ENCODE measurements at regions not wholly inside any gene's neighbourhood (a gene's known extent, or its start where the extent isn't known, plus 50 kb on each side); places are given as distances from the start of the nearest gene placed in this dataset.

- no peak overlapping the region for H3K27ac Mint-ChIP-seq
- no CpG with 5 or more reads among the region's 7 CpGs for WGBS (ENCODE audit: extremely low coverage, insufficient read length, low lambda C conversion rate)
- H3K56ac ChIP-seq (ENCODE audit: insufficient read length, low read depth, low read length): no peak overlapping the region
These were observed 117.1 kb upstream of the USP9X start for GRCh38 chrX:40968180-40968579.

More at GRCh38 chrX:40968180-40968579, 117.1 kb upstream of the USP9X start:
- H2AK5ac ChIP-seq (ENCODE audit: insufficient read length, low read length): no peak overlapping the region
- no peak overlapping the region for H3K4me2 ChIP-seq (ENCODE audit: insufficient read depth, insufficient read length, low read length)
- no peak for DNase-seq
- Mint-ChIP-seq H3K4me3 (no peak overlapping the region), H3K36me3 (ENCODE audit: insufficient read depth in 1 of 3, low read depth in 3 of 3) (peaks cover 5 to 31% (median 27%) of the 10 kb centered on the region in 3 experiments), H3K9me3 (peaks cover 72 to 75% of the 10 kb centered on the region in 2 experiments), H3K27me3 (ENCODE audit: low read depth) (peaks cover 2% of the 10 kb centered on the region; the same call in 1 of the 2 replicates), H3K4me1 (peaks cover 2 to 8% of the 10 kb centered on the region in 2 experiments)
- no peaks in the 10 kb centered on the region for H3K79me2 ChIP-seq (ENCODE audit: insufficient read depth, low read length)
- H3T11ph ChIP-seq (ENCODE audit: low read length): no peak overlapping the region
- H2BK12ac ChIP-seq (ENCODE audit: insufficient read length, low read depth, low read length): no peak overlapping the region
- no peaks in the 10 kb centered on the region for H3K27me3 ChIP-seq (ENCODE audit: insufficient read depth, low read length)
- H3K4ac ChIP-seq (ENCODE audit: low read depth, low read length): no peak overlapping the region
- no peaks in the 10 kb centered on the region for H4K20me1 ChIP-seq (ENCODE audit: control insufficient read depth, insufficient read depth, insufficient read length)
- H3K14ac ChIP-seq (ENCODE audit: insufficient read depth, low read length): no peak overlapping the region
- H2BK5ac ChIP-seq (ENCODE audit: insufficient read length, low read length): no peak overlapping the region
- no peak overlapping the region for H2BK20ac ChIP-seq (ENCODE audit: low read depth, low read length, poor library complexity, severe bottlenecking)
- no peaks in the 10 kb centered on the region for H3K79me1 ChIP-seq (ENCODE audit: insufficient read depth, low read depth, low read length, poor library complexity, severe bottlenecking)
- H3K27ac ChIP-seq (ENCODE audit: insufficient read length, low read depth, low read length): no peak overlapping the region
- H3K23ac ChIP-seq (ENCODE audit: insufficient read length, low read depth, low read length): no peak overlapping the region
- H2AFZ ChIP-seq (ENCODE audit: low read length): no peak overlapping the region
- H3K4me1 ChIP-seq (ENCODE audit: insufficient read depth, low read length): no peaks in the 10 kb centered on the region; the same call in 1 of the 2 replicates
- H3K9ac ChIP-seq (ENCODE audit: extremely low read depth, insufficient read length, low read length): no peak overlapping the region
- H4K91ac ChIP-seq (ENCODE audit: insufficient read length, low read depth, low read length): no peak overlapping the region
- no peak for TF ChIP-seq CTCF (conservative IDR thresholded peaks at IDR 0.05)
- H3K18ac ChIP-seq (ENCODE audit: insufficient read length, low read depth, low read length): no peak overlapping the region
- no peak overlapping the region for H4K8ac ChIP-seq (replicated peaks; ENCODE audit: insufficient read length, low read depth, low read length)
- no peak overlapping the region for H2BK120ac ChIP-seq (ENCODE audit: low read depth, low read length, poor library complexity, severe bottlenecking)
- no peak overlapping the region for H4K5ac ChIP-seq (ENCODE audit: insufficient read length, low read depth, low read length)
- no peaks in the 10 kb centered on the region for H3K23me2 ChIP-seq (ENCODE audit: insufficient read length, low read depth, low read length, poor library complexity, severe bottlenecking)
- H3K9me3 ChIP-seq (ENCODE audit: control insufficient read depth, low read depth, low read length): no peaks in the 10 kb centered on the region
- no peak overlapping the region for H2BK15ac ChIP-seq (ENCODE audit: low read depth, low read length)
